HG03460 (cell line): ENCODE measurements at regions not wholly inside any gene's neighbourhood (a gene's known extent, or its start where the extent isn't known, plus 50 kb on each side); places are given as distances from the start of the nearest gene placed in this dataset.
A peak's percentile ranks its signal among the peaks of the same experiment; 100 is the strongest.
"Not testable (repeated sequence)": the region's sequence is repeated elsewhere in the genome, so short reads cannot be mapped to it uniquely, and the experiment has no call there.

Source experiments
- ATAC-seq: cut with Tn5 transposase; IDR thresholded peaks from one replicate; pipeline ENCODE4 v1.9.1; 2021; ENCODE audit not compliant: unreplicated experiment

DNA sequence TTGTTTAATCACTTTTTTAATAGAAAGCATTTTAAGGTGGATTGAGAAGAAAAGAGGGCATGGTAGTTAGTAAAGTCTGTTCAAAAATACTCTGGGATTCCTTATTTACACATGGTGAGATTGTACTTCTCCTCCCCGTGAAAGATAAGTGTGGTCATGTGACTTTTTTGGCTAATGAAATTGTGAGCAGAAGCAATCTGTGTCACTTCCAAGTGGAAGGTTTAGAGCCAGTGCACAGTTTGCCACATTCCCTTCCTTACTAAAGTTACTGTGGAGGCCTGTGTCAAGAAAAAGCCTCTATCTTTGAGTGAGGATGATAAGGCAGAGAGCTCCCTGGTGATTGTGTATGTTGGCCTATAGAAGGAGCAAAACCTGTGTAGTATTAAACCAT, 471.3 kb downstream of the OMA1 start:
- no peak for ATAC-seq

DNA sequence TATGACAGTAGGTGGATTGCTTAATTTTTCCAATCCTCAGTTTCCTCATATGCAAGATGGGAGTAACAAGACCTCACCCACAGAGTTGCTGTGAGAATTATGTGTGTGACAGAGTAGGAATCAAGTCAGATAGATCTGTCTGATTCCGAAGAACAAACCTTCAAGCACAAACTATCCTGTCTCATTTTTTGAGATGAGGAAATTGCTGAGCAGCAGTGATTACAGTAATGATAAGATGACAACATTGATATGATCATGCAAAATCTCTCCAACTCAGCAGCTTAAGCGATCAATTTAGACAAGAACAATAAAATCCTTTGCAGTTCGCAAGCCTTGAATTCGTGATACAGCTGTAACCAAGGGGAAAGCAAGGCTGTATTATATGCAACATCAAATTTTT, 474.1 kb downstream of the OMA1 start:
- ATAC-seq: no peak

DNA sequence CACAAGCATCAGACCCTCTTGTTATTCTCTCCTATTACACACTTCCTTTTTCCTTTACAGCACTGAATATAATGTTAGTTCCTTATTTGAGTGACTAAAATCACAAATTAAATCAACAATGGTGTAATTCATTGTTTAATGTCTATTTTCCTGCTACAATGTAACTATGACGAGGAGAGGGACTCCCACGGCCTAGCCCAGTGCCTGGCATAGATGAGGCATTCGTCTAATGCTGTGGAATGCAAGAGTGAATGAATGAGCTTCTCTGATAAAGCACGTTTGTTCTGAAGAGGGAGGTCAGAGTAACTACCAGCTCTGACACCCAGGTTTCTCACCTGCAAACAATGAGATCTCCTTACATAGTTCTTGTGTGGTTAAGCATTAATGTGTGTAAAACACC, 479.4 kb downstream of the OMA1 start:
- no peak for ATAC-seq

DNA sequence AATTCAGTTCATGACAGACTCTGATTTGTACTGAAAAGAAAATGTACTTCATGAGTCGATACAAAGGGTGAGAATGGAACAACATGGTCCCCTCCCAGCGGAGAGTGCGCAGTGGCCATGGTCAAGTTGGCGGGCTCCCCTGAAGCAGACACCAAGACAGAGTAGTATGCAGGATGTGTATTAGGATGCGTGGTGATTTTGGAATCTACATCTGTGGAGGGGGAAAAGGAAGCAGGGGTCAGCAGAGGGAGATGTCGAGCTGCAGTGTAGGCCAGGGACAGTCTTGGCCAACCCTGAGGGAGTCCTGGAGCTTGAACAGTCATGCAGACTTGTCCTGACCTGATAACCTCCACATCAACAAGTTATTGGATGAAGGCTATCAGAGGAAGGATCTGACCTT, 481.0 kb downstream of the OMA1 start:
- no peak for ATAC-seq

DNA sequence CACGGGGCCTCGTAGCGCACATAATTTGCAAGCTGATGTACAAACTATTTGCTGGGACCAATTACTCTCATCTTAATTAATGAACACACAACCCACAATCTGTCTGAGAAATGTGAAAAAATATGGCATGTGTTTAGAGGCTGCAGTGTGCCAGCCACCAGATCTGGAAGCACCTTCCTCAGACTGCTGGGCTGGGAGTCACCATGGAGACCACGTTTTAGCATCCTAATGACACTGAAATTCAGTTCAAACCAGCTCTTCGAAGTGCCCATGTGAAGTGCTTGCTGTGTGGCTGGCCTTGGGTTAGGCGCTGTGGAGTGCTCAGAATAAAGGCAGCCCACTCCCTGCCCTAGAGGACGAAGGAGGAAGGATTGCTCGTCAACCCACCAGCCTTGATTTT, 482.4 kb downstream of the OMA1 start:
- ATAC-seq: no peak

DNA sequence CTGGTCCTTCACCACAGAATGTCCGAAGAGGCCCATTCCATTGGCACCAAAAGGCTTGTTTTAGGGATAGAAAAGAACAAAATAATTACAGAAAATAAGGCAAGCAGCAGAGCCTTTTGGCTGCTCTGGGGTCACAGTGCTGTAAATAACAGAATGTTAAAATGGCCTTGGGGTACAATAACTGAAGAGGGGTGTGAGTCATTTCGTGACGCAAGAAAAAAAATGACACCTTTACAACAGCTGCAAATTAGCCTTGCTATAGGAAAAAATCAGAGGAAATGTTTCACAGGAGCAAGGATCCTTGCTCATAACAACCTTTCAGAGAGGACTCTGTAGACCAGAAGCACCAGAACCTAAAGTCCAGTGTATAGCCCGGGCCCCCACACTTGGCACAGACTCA, 483.4 kb downstream of the OMA1 start:
- no peak for ATAC-seq

DNA sequence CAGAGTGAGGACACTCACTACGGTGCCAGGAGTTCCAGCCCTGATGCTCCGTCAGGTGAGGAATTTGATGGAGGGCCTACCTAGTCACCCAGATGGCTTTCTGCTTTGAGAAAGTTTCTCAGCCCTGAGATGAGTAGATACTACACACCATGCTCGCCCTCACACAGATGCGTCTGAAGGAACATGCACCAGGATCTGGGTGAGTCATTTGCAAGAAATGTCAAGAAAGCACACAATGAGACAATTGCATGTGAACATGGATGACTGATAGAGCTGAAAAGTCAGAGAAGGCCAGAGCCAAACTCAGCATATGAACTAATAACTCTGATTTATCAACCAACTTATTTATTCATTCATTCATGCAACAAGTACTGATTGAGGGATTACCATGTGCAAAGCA, 483.9 kb downstream of the OMA1 start:
- ATAC-seq: no peak

DNA sequence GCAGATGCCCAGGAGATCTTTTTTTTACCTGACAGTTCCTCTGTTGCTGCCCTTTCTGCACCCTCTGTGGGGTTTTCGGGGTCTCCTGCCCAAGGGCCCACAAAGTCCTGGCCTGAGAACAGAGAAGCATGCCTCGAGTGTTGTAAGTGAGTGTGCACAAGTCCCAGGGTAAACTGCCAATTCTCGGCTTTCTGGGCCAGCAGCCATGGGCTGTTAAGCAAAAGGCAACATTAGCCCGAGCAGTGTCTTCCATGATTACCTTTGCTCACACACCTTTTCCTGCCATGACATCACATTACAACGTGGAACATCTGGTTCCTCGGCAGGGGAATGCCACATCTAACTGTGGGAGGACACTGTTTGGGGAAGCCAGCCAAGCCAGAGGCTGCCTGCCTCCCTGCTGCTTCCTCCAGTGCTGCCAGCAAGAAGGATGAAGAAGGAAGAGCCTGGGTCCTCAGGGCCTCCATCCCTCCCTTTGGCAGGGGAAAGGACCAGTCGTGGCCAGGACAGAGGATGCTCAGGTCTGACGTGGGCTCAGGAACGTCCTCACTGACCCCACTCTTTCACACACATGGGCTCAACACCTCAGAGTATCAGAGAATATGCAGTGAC, 485.9 kb downstream of the OMA1 start:
- no peak for ATAC-seq

DNA sequence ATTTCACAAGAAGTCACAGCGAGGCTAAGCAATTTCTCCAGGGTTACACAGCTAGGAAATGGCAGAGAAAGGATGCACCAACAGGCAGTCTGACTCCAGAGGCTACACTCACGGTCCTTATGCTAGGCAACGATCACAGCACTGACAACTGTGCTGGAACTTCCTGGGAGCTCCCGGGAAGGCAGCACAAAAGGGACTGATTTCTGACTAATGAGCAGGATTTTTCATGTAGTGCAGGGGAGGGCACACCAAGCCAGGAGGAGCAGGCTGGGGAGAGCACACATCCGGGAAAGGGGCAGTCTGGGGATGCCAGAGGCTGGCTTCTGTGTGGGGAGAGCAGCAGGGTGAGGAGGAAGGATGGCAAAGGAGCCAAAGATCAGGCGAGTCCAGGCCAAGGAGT, 486.7 kb downstream of the OMA1 start:
- ATAC-seq: no peak

DNA sequence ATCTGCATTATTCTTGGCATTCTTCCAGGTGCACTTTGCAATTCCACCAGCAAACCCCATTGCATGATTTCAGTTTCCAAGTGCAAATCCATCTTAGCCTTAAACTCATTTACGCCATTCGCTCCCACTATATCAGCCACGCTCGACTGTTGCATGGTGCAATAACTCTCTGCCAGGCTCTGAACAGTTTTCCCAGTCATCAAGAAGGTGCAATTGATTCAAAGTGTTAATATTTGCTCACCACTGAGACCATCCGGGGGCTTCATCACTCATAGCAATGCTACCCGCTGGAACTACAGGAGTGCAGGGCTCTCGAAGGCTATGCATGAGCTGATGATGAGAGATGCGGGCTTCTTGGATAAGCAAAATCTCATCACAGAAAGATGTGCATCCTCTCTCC, 488.2 kb downstream of the OMA1 start:
- ATAC-seq: no peak

DNA sequence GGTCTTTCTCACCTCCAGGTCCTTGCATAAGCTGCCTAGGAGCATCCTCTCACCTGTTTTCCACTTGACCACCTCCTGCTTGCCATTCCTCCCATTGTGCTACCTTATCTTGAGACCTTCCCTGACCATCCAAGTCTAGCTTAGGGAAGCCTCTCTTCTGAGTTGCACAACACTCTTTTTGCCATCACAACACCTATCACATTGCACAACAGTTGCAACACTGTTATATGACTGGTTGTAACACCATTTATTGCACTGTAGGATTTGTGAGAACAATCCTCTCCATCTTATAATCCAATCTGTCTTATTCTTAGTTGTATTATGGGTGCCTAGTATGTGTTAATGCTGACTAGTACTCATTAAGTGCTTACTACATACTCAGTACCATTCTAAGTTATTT, 488.7 kb downstream of the OMA1 start:
- ATAC-seq: no peak

DNA sequence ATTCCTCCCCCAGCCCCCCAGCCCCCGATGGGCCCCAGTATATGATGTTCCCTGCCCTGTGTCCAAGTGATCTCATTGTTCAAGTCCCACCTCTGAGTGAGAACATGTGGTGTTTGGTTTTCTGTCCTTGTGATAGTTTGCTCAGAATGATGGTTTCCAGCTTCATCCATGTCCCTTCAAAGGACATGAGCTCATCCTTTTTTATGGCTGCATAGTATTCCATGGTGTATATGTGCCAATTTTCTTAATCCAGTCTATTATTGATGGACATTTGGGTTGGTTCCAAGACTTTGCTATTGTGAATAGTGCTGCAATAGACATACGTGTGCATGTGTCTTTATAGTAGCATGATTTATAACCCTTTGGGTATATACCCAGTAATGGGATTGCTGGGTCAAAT, 495.3 kb downstream of the OMA1 start:
- not testable (repeated sequence) for ATAC-seq

DNA sequence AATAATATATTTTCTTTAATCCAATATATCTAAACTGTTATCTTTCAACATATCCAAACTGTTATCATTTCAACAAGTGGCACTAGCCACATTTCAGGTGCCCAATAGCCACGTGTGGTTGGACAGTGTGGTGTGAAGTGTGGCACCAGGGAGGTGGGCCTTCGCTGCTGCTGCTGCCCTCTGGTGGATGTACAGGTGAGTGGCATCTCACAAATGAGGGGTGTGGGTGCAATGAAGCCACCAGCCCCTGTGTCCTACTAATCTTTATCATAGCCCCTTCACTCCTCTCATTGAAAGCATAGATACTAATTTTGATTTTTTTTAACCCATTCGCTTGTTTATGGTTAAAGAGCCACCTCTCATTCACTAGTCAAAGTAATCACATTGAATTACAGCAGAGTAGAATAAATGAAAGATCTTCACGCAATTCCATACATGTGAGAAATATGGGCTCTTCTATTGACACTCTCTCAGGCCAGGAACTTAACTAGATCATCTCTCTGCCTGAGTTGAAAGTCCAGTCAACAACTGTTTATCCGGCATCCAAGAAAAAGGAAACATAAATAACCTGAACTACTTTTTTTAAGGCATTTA, 499.2 kb downstream of the OMA1 start:
- ATAC-seq: peak; percentile 50

DNA sequence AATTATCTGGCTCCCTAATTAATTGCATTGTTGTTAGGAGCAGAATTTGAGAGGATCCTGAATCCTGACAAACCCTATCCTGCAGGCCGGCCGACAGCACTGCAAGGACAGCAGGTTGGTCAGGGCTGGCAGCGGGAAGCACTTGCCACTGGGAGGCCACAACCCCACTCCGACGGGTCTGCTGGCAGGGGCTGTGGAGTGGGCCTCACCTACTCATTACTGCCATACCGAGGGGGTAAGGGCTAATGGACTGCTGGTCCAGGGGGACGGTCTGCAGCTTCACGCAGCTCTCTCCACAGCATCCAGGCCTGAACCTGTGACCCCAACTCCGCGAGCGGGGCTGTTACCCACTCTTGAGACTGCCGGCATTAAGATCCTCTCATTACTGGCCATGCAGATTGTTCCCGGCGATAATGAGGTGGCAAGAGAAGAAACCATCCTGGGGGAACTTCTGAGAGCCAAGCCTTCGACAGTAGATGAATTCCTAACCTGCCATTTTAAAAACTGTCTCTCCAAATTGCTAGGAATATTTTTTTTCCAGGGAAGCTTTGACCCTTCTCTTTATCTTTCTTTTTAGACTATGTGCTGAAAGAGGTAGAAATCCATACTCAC, 501.3 kb downstream of the OMA1 start:
- no peak for ATAC-seq

DNA sequence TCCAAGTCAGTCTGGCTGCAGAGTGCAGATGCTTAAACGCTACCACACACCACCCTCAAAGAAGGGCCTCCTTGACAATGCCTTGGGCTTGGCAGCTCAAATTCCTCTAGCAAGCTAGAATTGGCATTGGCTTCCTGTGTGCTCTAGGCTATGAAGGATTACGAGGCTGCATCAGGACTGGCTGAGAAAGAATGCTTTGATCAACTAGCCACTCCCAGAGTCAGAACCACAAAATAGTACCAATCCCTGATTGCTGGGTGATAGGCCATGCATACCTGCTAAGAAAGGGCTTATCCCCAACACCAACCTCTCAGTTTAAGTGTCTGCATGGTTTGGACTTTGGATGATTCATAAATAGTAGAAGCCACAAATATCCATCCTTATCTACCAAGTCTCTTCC, 504.9 kb downstream of the OMA1 start:
- ATAC-seq: no peak

DNA sequence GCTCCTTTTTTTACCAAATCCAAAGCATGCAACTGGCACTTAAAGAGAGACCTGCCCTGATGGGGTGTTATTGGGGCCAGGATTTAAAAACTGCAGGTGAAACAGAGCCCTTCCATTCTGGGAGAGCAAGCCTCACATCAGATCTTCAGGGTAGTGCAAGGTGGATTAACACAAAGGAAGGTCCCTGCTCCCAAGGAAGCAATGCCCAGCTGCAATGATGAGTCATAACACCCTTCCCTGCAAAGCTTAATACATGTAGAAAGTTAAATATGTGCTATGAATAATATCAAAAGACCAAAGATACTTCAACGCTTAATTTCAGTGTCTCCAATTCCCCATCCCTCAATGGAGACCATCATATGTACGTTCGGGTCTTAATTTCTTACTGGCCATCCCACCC, 508.0 kb downstream of the OMA1 start:
- ATAC-seq: no peak

DNA sequence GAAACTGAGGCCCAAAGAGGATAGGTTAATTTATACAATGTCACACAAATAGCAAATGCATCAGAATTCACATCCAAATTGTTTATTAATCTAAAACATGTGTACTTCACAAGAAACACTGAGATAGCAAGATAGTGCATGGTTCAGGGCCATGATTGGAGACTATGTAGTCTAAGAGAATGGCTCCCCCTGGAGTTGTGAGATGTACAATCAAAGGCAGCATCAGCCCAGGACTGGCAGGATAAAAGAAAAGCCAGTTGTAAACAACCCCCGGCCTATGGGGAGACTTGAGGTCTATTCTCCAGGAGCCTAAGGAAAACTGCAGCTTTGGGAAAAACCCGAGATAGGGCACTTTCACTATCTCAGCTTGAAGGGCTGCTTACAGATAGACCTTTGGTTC, 511.0 kb downstream of the OMA1 start:
- no peak for ATAC-seq

DNA sequence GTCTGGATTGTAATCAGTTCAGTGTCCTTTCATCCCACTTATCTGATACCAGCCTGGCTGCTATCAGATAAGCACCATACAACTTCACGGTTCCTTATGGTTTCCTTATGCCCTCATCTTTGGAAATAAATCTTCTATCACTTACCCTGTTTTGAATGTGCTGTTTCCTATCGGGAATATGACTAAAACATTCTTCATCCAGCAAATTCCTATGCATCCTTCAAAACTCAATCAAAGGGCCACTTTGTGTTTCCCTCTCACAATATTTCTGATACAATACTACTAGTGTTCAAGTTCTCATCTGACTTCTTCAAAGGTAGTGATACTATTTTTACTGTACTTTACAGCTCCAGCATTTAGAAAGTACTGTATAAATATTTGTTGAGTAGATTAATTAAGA, 513.2 kb downstream of the OMA1 start:
- no peak for ATAC-seq

DNA sequence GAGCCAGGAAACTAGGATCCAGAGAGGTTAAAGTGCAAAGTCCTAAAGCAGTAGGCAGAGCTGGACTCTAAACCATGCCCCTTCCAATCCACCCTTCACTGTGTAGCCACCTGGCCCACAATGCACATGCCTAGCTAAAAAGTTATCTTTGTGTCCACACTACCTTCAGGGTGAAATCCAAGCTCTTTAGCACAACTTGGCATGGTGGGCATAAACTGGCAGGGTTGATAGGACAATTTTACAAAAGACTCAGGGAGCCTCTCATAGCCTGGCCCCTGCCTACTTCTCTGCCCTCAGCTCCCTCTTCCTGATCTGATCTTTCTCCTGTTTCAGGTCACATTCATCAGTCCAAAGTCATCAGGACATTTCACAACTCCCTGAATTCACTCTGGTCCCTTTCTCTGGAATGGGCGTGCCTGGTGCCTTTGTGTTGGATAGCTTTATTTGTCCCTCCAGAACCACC, 513.9 kb downstream of the OMA1 start:
- no peak for ATAC-seq

DNA sequence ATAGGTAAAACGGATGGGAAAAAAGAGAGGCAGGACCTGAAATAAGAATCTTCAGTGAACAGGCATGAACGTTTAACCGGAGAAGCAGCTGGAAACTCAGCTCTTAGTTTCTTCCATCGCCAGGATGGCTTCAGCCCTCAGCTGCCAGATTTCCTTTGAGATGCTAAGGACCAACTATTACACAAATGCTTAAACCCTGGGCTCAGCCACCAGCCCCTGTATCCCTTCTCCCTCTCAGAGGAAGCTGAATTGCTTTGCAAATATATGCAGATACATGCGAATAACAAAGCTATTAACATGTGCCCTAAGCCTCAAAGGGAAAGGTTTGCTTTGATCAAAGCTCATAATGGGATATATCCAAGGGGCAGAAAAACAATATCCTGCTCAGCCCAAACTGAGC, 515.1 kb downstream of the OMA1 start:
- ATAC-seq: no peak

DNA sequence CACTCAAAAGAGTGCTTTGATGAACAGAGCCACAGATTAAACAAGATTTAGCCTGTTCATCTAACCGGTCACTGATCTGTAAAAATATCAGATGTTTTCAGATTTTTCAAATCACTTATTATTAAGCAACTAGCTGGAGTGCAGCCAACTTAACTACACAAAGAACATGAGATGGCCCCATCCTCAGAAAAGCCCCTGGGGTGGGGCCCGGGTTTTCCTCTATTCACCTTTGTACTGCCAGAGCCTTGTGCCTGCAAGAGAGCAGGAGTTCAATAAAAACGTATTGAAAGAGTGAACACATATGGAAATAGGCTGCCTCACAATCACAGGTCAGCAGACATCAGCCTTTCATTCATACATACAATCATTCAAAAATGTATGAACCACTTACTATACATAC, 516.1 kb downstream of the OMA1 start:
- no peak for ATAC-seq

DNA sequence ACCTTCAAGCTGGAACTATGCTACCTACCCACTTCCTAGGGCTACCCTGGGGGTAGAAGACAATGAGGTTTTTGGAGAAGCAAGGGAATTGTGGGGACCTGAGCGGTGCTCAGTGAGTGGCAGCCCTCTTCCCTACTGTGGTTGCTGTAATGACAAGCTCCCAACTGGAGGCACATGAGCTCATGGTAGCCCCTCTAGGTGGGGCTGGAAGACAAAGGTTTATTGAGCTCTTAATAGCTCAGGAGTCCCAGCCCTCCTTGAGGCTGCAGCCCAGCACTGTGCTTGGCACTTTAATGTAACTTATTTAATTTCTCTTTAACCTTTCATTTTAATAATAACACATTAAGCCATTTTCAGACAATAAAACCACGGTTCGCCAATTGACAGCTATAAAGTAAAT, 528.9 kb downstream of the OMA1 start:
- no peak for ATAC-seq

DNA sequence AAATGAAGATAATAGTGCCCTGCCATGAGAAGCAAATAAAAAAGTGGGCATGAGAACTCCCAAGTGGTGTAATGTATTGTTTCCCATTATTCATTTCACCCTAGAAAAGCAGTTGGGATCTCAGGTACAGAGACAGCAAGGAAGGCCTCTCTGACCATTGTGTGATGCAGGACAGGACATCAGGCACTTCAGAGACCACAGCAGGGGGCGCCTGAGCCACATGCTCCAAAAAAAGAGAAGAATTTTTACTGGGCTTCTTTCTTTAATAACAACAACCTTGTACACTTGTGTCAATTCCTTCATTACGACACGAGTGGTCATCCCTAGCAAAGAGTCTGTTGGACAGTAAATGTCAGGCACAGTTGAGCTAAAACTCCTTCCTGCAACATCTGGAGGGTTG, 533.3 kb downstream of the OMA1 start:
- ATAC-seq: no peak
